Neural cell (in vitro differentiated cells): ENCODE measurements at regions not wholly inside any gene's neighbourhood (a gene's known extent, or its start where the extent isn't known, plus 50 kb on each side); places are given as distances from the start of the nearest gene placed in this dataset.

Experiments
- H2AFZ ChIP-seq: fragments of 200-600, 300-800 bp; sonication (generic), shearing (Covaris generic); 2 replicates; pipeline ENCODE4 v1.6.0; 2014; ENCODE audit warnings: low read depth, mild to moderate bottlenecking, antibody characterized with exemption, low read length, moderate library complexity
- H3F3A ChIP-seq: fragments of 200-600 bp; shearing (Covaris generic); 2 replicates; pipeline ENCODE4 v1.6.1; 2016; ENCODE audit warnings: mild to moderate bottlenecking, moderate library complexity, mixed read lengths, antibody characterized with exemption, low read length; ENCODE audit not compliant: insufficient read depth, poor library complexity, severe bottlenecking
- H3K27ac ChIP-seq: fragments of 200-600, 300-800 bp; sonication (generic), shearing (Covaris generic); 2 replicates; pipeline ENCODE4 v1.5.1; 2014; ENCODE audit warnings: mild to moderate bottlenecking, low read length, moderate library complexity
- H3K27me3 ChIP-seq: fragments of 300-800, 200-600 bp; sonication (generic), shearing (Covaris generic); 2 replicates; pipeline ENCODE4 v1.6.0; 2014; ENCODE audit warnings: mild to moderate bottlenecking, low read depth, low read length, moderate library complexity; ENCODE audit not compliant: insufficient read depth
- H3K36me3 ChIP-seq: fragments of 300-800, 200-600 bp; sonication (generic), shearing (Covaris generic); 2 replicates; pipeline ENCODE4 v1.5.1; 2014; ENCODE audit warnings: mild to moderate bottlenecking, antibody characterized with exemption, low read length, moderate library complexity; ENCODE audit not compliant: insufficient read depth
- H3K4me2 ChIP-seq: fragments of 300-800, 200-600 bp; sonication (generic), shearing (Covaris generic); 2 replicates; pipeline ENCODE4 v1.6.0; 2014; ENCODE audit warnings: mild to moderate bottlenecking, low read length
- H3K4me3 ChIP-seq: fragments of 300-800, 200-600 bp; sonication (generic), shearing (Covaris generic); 2 replicates; pipeline ENCODE4 v1.5.1; 2014; ENCODE audit warnings: mild to moderate bottlenecking, low read length, moderate library complexity
- H3K79me2 ChIP-seq: fragments of 200-600 bp; shearing (Covaris generic); replicated peaks from 2 replicates; pipeline ENCODE4 v1.6.0; 2014; ENCODE audit warnings: mild to moderate bottlenecking, low read length, moderate library complexity; ENCODE audit not compliant: insufficient read depth
- H3K9ac ChIP-seq: fragments of 300-800, 200-600 bp; sonication (generic), shearing (Covaris generic); 2 replicates; pipeline ENCODE4 v1.6.1; 2016; ENCODE audit warnings: mild to moderate bottlenecking, low read length, mixed read lengths
- H3K9me2 ChIP-seq: fragments of 200-600 bp; shearing (Covaris generic); 2 replicates; pipeline ENCODE4 v1.6.1; 2016; ENCODE audit warnings: mild to moderate bottlenecking, low read length, mixed read lengths; ENCODE audit not compliant: insufficient read depth
- H3K9me3 ChIP-seq: fragments of 200-600, 300-800 bp; sonication (generic), shearing (Covaris generic); 2 replicates; pipeline ENCODE4 v1.6.1; 2016; ENCODE audit warnings: mild to moderate bottlenecking, mixed run types, low read length, moderate library complexity, mixed read lengths
- H4K20me1 ChIP-seq: fragments of 200-600 bp; shearing (Covaris generic); 2 replicates; pipeline ENCODE4 v1.6.1; 2016; ENCODE audit warnings: mild to moderate bottlenecking, mixed run types; ENCODE audit not compliant: insufficient read depth
- EP300 ChIP-seq: fragments of 450-650 bp; conservative IDR thresholded peaks from 2 replicates; pipeline ENCODE4 v1.6.1; 2014; ENCODE audit warnings: antibody characterized with exemption, mild to moderate bottlenecking, moderate library complexity; ENCODE audit not compliant: poor library complexity, severe bottlenecking
- EZH2 ChIP-seq: fragments of 200-600, 300-800 bp; shearing (Covaris generic), sonication (generic); IDR thresholded peaks from 2 replicates; pipeline ENCODE4 v1.6.1; 2014; ENCODE audit warnings: antibody characterized with exemption, low read length, borderline replicate concordance, mild to moderate bottlenecking; ENCODE audit not compliant: insufficient read depth, poor library complexity, severe bottlenecking
- MXI1 ChIP-seq: fragments of 450-650 bp; conservative IDR thresholded peaks from 2 replicates; pipeline ENCODE4 v1.6.1; 2014; ENCODE audit warnings: antibody characterized with exemption, mild to moderate bottlenecking; ENCODE audit not compliant: poor library complexity, severe bottlenecking
- POLR2AphosphoS5 ChIP-seq: IDR thresholded peaks from 2 replicates; pipeline ENCODE4 v1.6.1; 2012
- RAD21 ChIP-seq: fragments of 450-650 bp; conservative IDR thresholded peaks from 2 replicates; pipeline ENCODE4 v1.6.1; 2014; ENCODE audit warnings: antibody characterized with exemption, mild to moderate bottlenecking, moderate library complexity
- REST ChIP-seq: IDR thresholded peaks from 2 replicates; pipeline ENCODE4 v1.6.1; 2012; ENCODE audit warnings: borderline replicate concordance
- SMC3 ChIP-seq: fragments of 450-650 bp; conservative IDR thresholded peaks from 2 replicates; pipeline ENCODE4 v1.6.1; 2014; ENCODE audit warnings: antibody characterized with exemption, mild to moderate bottlenecking, moderate library complexity; ENCODE audit not compliant: poor library complexity
- TAF1 ChIP-seq: IDR thresholded peaks from 2 replicates; pipeline ENCODE4 v1.6.1; 2012; ENCODE audit warnings: low read depth
- TF ChIP-seq, protein P1 (sequence below): fragments of 450-650 bp; IDR thresholded peaks from 2 replicates; pipeline ENCODE4 v1.5.1; 2014; ENCODE audit warnings: antibody characterized with exemption, mild to moderate bottlenecking, moderate library complexity; ENCODE audit not compliant: poor library complexity, severe bottlenecking

- no peaks in the 10 kb centered on the region for H4K20me1 ChIP-seq
- H2AFZ ChIP-seq: no peak overlapping the region
- no peaks in the 10 kb centered on the region for H3F3A ChIP-seq
- H3K9ac ChIP-seq: no peak overlapping the region
- H3K79me2 ChIP-seq: no peaks in the 10 kb centered on the region
- no peak overlapping the region for H3K4me3 ChIP-seq
- no peaks in the 10 kb centered on the region for H3K27me3 ChIP-seq
- H3K9me2 ChIP-seq: no peaks in the 10 kb centered on the region
- no peak overlapping the region for H3K4me2 ChIP-seq
- no peaks in the 10 kb centered on the region for H3K9me3 ChIP-seq
- H3K27ac ChIP-seq: no peak overlapping the region
- no peak for TF ChIP-seq TAF1
- TF ChIP-seq POLR2AphosphoS5: no peak
- no peak for TF ChIP-seq SMC3
- no peak for TF ChIP-seq RAD21
- TF ChIP-seq REST: no peak
- no peak for TF ChIP-seq EZH2
- TF ChIP-seq EP300: no peak
- TF ChIP-seq, protein P1, sequence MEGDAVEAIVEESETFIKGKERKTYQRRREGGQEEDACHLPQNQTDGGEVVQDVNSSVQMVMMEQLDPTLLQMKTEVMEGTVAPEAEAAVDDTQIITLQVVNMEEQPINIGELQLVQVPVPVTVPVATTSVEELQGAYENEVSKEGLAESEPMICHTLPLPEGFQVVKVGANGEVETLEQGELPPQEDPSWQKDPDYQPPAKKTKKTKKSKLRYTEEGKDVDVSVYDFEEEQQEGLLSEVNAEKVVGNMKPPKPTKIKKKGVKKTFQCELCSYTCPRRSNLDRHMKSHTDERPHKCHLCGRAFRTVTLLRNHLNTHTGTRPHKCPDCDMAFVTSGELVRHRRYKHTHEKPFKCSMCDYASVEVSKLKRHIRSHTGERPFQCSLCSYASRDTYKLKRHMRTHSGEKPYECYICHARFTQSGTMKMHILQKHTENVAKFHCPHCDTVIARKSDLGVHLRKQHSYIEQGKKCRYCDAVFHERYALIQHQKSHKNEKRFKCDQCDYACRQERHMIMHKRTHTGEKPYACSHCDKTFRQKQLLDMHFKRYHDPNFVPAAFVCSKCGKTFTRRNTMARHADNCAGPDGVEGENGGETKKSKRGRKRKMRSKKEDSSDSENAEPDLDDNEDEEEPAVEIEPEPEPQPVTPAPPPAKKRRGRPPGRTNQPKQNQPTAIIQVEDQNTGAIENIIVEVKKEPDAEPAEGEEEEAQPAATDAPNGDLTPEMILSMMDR: no peak
- TF ChIP-seq MXI1: no peak
- no peaks in the 10 kb centered on the region for H3K36me3 ChIP-seq
Measured at GRCh38 chrY:19479141-19479540, 265.4 kb downstream of the KDM5D start.

GRCh38 chrY:19477959-19478358, 266.6 kb downstream of the KDM5D start:
- no peaks in the 10 kb centered on the region for H3K9me2 ChIP-seq
- no peaks in the 10 kb centered on the region for H3K79me2 ChIP-seq
- H3K4me2 ChIP-seq: no peak overlapping the region
- TF ChIP-seq TAF1: no peak
- no peak for TF ChIP-seq POLR2AphosphoS5
- TF ChIP-seq, protein P1: no peak
- TF ChIP-seq MXI1: no peak
- no peak for TF ChIP-seq EZH2
- TF ChIP-seq EP300: no peak
- TF ChIP-seq RAD21: no peak
- no peak for TF ChIP-seq REST
- TF ChIP-seq SMC3: no peak
- no peaks in the 10 kb centered on the region for H3F3A ChIP-seq
- H3K9me3 ChIP-seq: no peaks in the 10 kb centered on the region
- no peaks in the 10 kb centered on the region for H3K27me3 ChIP-seq
- H3K36me3 ChIP-seq: no peaks in the 10 kb centered on the region
- H3K4me3 ChIP-seq: no peak overlapping the region
- H3K9ac ChIP-seq: no peak overlapping the region
- H4K20me1 ChIP-seq: no peaks in the 10 kb centered on the region
- no peak overlapping the region for H3K27ac ChIP-seq
- H2AFZ ChIP-seq: no peak overlapping the region
